ENCODE measurements at regions not wholly inside any gene's neighbourhood (a gene's known extent, or its start where the extent isn't known, plus 50 kb on each side); places are given as distances from the start of the nearest gene placed in this dataset.

DNA sequence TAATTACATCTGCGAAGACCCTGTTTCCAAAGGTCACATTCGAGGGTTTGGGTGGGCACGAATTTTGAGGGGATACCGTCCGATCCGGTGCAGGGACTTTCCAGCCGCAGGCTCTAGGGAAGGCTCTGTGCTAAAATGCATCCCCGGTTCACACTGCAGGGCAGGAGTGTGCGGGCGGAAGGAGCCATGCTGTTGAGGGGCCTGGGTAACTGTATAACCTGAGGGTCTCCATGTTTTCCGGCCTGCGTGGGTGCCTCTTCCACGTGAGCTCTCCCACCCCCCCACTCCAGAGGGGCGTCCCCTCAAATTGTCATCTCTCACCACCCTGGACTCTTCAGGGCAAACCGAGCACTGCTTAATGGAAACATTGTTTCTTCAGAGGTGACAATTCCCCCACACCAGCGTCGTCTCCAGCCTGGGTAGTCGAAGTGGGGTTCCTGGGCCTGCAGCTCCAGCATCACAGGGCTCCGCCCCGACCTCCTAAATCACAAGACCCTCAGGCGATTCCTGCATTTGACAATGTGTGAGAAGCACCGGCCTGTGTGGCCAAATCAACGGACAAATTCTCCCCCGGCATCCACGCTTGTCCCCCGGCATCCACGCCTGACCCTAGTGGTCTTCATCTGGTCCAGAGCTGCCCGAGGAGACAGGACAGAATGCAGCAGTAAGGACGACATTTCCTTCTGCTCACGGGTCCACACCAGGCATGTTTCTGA, 51.2 kb downstream of the FOXL3 start:
- DNase-seq, result no peak

GRCh38 chr7:341841-342638, 52.1 kb downstream of the FOXL3 start:
- no peak for DNase-seq

DNA sequence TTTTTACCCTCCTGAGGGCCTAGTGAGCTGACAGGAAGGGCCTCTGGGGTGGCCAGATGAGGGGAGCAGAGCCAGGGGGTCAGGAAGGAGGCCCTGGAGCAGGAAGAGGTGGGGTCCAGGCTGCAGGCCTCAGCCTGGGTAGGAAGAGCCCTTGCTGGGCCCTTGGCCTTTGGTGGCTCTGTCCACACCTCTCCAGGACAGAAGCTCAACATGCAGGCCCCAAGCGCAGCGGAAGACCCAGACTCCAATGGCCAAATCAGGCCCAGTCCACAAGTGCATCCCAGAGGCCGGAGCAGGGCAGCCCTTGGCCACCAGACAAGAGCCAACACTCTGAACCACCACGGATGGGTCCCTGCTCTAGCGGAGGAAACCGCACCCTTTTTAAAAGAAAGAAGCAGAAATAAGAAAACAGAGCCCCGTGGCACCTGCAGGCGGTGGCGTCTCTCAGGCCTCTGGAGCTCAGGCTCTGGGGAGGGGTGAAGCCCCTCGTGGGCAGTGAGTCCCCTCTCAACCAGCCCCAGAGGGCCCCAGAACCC, 52.8 kb downstream of the FOXL3 start:
- DNase-seq, result no peak

- DNase-seq, result no peak
Measured at GRCh38 chr7:343227-343822, 53.4 kb downstream of the FOXL3 start.

DNA sequence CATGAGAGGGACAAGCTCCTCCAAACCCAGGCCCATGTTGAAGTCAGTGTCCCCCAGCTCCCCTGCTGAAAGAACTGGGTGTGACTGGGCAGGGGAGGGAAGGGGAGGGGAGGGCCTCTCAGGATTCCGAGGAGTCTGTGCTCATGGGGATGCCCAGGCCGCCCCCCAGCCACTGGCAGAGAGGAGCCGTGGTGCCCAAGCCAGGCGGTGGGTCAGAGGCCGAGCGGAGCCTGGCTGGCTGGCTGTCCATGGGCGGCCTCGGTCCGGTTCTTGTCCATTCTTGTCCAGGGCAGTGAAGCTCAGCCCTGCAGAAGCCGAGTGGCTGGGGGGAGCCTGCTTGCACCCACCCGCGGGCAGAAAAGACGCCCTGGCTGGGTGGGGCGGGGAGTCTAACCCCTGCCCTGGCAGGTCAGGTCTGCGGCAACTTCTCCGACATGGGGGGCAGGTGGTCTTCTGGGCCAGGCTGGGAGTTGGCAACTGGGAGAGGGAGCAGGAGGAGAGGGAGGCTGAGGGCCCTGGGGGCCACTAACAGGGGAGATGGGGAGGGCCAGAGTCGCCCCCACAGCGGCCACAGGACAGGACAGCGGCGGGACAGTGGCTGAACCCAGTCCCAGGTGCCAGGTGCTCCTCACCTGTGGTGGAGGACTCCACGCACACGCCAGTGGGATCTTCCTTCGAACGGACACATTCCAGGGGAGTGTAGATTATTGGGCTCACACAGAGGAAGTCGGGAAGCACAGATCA, 54.1 kb downstream of the FOXL3 start:
- DNase-seq, result no peak

DNA sequence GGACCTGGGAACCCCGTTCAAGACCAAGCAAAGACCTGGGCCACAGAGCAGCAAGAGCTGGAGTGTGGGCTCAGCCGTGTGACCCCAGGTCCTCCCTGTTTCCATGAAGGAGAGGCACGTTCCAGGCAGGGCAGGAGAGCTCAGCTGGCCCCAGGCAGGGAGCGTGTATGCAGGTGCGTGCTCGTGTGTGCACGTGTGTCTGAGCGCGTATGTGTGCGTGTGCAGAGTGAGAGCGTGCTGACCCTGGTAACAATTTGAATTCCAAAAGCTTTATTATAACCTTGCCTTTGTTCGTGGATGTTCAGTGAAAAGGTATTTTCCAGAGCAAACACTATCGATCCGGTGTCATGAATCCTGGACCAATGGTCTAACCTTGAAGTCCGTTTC, 54.6 kb downstream of the FOXL3 start:
- DNase-seq, result no peak

GRCh38 chr7:346116-346898, 56.3 kb downstream of the FOXL3 start:
- no peak for DNase-seq

DNA sequence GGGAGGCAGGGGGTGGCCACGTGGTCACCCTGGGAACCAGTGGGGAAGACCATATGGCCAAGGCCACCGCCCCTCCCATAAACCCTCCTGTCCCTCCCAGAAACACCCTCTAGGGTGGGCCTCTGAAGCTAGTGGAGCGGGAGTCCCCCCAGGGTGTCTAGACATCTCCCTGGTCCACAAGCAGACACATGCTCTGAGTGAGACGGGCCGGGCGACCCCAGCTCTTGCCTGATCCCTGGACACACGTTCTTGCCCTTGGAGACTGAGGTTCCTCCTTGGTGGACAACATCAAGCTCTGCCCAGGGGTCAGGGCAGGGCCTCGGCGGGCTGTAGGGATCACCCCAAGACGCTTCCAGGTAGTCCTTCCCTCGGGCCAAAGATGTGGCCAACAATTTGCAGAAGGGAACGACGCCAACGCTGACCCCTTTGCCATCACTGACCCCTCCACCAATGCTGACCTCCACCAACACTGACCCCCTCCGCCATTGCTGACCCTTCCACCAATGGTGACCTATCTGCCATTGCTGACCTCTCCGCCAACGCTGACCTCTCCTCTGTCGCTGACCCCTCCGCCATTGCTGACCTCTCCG, 57.1 kb downstream of the FOXL3 start:
- no peak for DNase-seq

DNA sequence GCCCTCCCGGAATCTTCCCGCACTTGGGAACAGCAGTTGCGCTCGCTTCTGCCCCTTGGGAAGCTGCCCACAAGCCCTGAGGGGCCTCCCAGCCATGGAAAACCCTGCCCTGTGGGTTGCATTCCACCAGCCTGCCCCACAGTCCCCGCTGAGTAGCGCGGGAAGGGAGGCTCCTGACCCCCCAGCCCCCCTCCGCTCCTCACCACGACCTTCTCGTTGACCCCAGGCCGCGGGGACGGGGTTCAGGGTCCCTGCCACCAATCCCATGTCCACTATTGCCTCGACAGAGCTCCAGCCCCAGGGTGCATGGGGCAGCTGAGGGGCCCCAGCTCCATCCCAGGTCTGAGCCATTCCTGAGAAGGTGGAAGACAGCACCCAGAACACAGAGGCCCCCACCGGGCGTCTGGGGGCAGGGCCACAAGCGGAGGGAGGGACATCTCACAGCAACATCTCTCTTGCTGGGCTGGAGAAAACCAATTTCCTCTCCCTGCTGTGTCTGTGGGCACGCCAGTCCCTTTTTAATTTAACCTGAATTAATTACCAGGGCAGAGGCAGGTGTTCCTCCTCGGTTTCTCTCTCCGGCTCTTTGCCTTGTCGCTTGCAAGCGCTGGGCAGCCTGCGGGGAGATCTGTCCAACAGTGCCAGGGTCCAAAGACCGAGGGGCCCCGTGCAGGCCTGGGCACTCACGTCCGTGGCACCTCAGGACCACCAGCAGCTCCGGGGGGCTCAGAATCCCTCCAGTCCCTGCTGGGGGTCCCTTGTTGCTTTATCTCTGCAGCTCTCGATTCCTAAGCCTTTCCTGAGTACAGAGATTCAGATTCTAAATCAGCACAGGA, 57.9 kb downstream of the FOXL3 start:
- DNase-seq, result no peak

GRCh38 chr7:348480-348844, 58.5 kb downstream of the FOXL3 start:
- DNase-seq, result no peak

- no peak for DNase-seq
Measured at GRCh38 chr7:348962-349743, 59.2 kb downstream of the FOXL3 start.

GRCh38 chr7:351256-351655, 61.3 kb downstream of the FOXL3 start:
- DNase-seq, result peak; percentile 34 to 38

DNA sequence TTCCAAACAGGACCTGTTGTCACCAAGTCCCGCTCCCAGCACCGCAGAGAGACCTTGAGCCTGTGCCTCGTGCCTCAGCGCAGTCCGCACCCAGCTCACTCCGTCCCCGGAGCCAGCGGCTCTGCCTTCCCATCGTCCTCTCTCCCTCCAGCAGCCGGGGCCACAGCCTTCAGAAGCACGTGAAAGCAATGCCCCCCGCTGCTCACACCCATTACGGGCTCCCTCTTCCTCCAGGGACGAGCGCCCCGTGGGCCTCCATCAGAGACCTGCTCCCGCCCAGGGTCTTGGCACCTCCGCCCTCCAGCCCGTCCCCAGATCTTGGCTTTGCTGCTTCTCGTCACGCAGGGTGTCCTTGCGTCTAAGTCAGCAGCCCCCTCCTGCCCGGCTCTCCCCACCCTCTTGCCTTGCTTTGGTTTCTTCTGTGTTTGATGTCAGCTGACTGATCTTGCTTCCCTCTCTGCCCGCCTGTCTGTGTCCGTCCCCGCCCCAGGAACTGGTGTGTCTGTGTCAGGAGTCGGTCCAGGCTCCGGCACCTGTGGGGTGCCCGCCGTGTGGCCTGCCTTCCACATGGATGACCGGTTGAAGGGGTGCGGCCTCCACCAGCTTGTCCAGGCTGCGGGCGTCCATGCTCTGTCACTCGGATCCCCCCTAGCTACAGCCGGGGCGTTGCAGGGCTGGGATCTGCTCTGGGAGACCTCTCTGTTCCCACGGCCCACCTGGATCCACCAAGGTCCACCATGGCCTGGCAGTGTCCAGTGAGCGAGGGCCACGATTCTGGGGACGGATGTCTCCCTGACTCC, 61.9 kb downstream of the FOXL3 start:
- no peak for DNase-seq

- no peak for DNase-seq
Measured at GRCh38 chr7:353746-354325, 63.9 kb downstream of the FOXL3 start.

- no peak for DNase-seq
Measured at GRCh38 chr7:354597-355470, 64.9 kb downstream of the FOXL3 start.

DNA sequence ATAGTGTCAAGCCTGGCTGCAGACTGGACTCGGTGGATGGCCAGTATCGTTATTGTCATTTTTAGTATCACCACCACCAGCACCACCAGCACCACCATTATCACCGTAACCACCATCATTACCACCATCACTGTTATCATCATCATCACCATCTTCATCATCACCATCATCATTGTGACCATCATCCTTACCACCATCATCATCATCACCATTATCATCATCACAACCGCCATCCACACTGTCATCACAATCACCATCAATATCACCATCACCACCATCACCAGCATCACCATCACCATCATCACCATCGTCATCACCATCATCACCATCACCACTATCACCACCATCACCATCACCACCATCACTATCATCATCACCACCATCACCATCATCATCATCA, 65.6 kb downstream of the FOXL3 start:
- no peak for DNase-seq

DNA sequence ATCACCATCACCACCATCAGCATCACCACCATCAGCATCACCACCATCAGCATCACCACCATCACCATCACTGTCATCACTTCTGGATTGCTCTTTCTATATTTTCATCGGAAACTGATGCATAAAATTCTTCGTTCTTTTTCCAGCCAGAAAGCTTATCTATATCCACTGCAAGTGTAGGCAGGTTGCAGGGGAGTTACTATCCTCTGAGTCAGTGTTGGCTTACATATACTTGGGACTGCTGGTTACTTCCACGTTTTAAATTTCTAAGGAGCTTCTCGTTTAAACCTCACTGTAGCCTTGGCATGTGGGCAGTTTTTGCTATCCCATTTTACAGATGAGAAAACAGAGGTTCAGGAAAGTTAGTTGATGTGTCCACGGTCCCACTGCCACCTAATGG, 66.1 kb downstream of the FOXL3 start:
- DNase-seq, result no peak
